ENCODE measurements at regions not wholly inside any gene's neighbourhood (a gene's known extent, or its start where the extent isn't known, plus 50 kb on each side); places are given as distances from the start of the nearest gene placed in this dataset.

DNA sequence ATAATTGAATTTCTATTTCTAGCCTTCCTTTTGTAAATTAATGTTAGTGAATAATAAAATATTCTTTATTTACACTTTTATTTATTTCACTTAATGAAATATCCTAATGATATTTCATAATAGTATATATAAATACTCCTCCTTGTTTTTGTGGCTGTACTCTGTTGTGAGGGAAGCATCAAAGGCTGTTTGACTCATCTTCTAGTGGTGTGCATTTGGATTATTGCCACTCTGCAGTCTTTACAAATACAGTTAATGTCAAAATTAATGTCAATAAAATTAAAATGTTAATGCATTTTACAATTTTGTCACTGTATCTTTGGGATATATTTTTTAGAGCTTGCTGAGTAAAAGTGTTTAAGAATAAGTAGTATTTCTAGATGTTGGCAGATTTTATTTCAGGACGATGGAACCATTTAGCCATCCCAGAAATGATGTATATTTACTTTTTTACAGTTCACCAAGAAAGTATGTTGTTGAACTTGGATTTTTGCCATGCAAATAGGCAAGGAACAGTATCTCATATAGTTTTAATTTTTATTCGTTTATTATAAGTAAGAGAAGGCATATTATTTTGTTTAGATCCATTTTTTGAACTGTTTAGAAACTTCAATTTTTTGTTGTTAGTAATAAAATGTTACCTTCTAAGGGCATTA lies 281.2 kb upstream of the SLITRK6 start:
- POLR2A ChIA-PET (ENCODE audit: partially characterized antibody): no interaction called here
- TF ChIP-seq ZNF274 (IDR thresholded peaks at IDR 0.05; ENCODE audit: borderline replicate concordance, extremely low read depth, low read length): no peak
- TF ChIP-seq KDM1A (IDR thresholded peaks at IDR 0.05; ENCODE audit: borderline replicate concordance, low read length): no peak
- no peak for TF ChIP-seq KDM4A (IDR thresholded peaks at IDR 0.05; ENCODE audit: low read depth, low read length, severe bottlenecking)
- TF ChIP-seq, protein P1, sequence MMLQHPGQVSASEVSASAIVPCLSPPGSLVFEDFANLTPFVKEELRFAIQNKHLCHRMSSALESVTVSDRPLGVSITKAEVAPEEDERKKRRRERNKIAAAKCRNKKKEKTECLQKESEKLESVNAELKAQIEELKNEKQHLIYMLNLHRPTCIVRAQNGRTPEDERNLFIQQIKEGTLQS (IDR thresholded peaks at IDR 0.05; ENCODE audit: insufficient read depth, low read depth, low read length): no peak
- no peak for TF ChIP-seq CBX8 (IDR thresholded peaks at IDR 0.05; ENCODE audit: borderline replicate concordance, low read depth, low read length)
- no peak for TF ChIP-seq CHD2 (IDR thresholded peaks at IDR 0.05; ENCODE audit: low read length)
- no peak for TF ChIP-seq SIX5 (IDR thresholded peaks at IDR 0.05; ENCODE audit: low read depth, low read length)
- TF ChIP-seq GABPA (IDR thresholded peaks at IDR 0.05; ENCODE audit: borderline replicate concordance, insufficient read depth, low read length): no peak
- TF ChIP-seq BCL11A (IDR thresholded peaks at IDR 0.05; ENCODE audit: low read depth in 2 of 2, low read length in 2 of 2): no peak
- TF ChIP-seq SP2 (IDR thresholded peaks at IDR 0.05; ENCODE audit: low read length): no peak
- no peak for TF ChIP-seq SP1 (IDR thresholded peaks at IDR 0.05; ENCODE audit: low read depth, low read length)
- no peak for TF ChIP-seq BACH1 (IDR thresholded peaks at IDR 0.05; ENCODE audit: low read length)
- no peak for TF ChIP-seq BRCA1 (IDR thresholded peaks at IDR 0.05; ENCODE audit: low read depth, low read length)
- TF ChIP-seq, protein P2, sequence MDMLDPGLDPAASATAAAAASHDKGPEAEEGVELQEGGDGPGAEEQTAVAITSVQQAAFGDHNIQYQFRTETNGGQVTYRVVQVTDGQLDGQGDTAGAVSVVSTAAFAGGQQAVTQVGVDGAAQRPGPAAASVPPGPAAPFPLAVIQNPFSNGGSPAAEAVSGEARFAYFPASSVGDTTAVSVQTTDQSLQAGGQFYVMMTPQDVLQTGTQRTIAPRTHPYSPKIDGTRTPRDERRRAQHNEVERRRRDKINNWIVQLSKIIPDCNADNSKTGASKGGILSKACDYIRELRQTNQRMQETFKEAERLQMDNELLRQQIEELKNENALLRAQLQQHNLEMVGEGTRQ (IDR thresholded peaks at IDR 0.05; ENCODE audit: low read length): no peak

More for the DNA sequence above, 281.2 kb upstream of the SLITRK6 start:
- H3K9ac ChIP-seq (replicated peaks in 1 of 4; ENCODE audit: extremely low read depth in 1 of 4, low read depth in 3 of 4, low read length in 3 of 4): no peak overlapping the region
- no peak overlapping the region for H2BK20ac ChIP-seq (ENCODE audit: low read length)
- no peaks in the 10 kb centered on the region for H3K4me1 ChIP-seq (replicated peaks in 1 of 4; ENCODE audit: control insufficient read depth in 3 of 4, insufficient read depth in 4 of 4, low read length in 3 of 4)
- no peak overlapping the region for H3K4me2 ChIP-seq (ENCODE audit: insufficient read depth in 1 of 2, low read depth in 2 of 2, low read length in 2 of 2)
- DNase-seq (ENCODE audit: low read depth in 1 of 2, low spot score in 2 of 2): no peak
- H2BK15ac ChIP-seq (ENCODE audit: low read length): no peak overlapping the region
- H2AFZ ChIP-seq (ENCODE audit: low read length): no peak overlapping the region
- WGBS, 2 experiments (ENCODE audit: extremely low coverage in 1 of 2, insufficient coverage in 1 of 2, insufficient read length in 1 of 2, insufficient replicate concordance in 2 of 2, low coverage in 1 of 2, low lambda C conversion rate in 2 of 2, missing lambda C conversion rate in 1 of 2): 87% methylated on average over 2 of the region's 2 CpGs; no CpG with 5 or more reads in 1 of the 2 experiments
- no peak overlapping the region for H3K4ac ChIP-seq (replicated peaks; ENCODE audit: insufficient read length, low read depth, low read length)
- no peaks in the 10 kb centered on the region for H3K27me3 ChIP-seq (replicated peaks in 1 of 4; ENCODE audit: control insufficient read depth in 3 of 4, extremely low read depth in 1 of 4, insufficient read depth in 3 of 4, low read length in 3 of 4)
- H3K27ac ChIP-seq (ENCODE audit: low read depth, low read length): no peak overlapping the region
- H2BK5ac ChIP-seq (ENCODE audit: low read depth, low read length): no peak overlapping the region
- H3K23me2 ChIP-seq (ENCODE audit: low read depth, low read length): no peaks in the 10 kb centered on the region
- no peaks in the 10 kb centered on the region for H4K20me1 ChIP-seq (replicated peaks in 1 of 2; ENCODE audit: control insufficient read depth in 1 of 2, insufficient read depth in 2 of 2, low read length in 2 of 2)
- no peak overlapping the region for H4K8ac ChIP-seq (ENCODE audit: extremely low read depth, insufficient read depth, low read length)
- no peak overlapping the region for H3K14ac ChIP-seq (ENCODE audit: insufficient read length)
- H3K36me3 ChIP-seq (ENCODE audit: control insufficient read depth in 2 of 4, insufficient read depth in 4 of 4, low read length in 3 of 4): no peaks in the 10 kb centered on the region
- H4K5ac ChIP-seq (ENCODE audit: insufficient read length, low read depth, low read length): no peak overlapping the region
- CTCF ChIA-PET (ENCODE audit: partially characterized antibody): no interaction called here
- H3K79me1 ChIP-seq (ENCODE audit: low read depth, low read length): no peaks in the 10 kb centered on the region
- H2AK5ac ChIP-seq (ENCODE audit: low read depth, low read length): no peak overlapping the region
- H3K18ac ChIP-seq (ENCODE audit: extremely low read depth, low read length): no peak overlapping the region
- no peak overlapping the region for H3K56ac ChIP-seq (replicated peaks; ENCODE audit: insufficient read length, low read depth, low read length)
- H3K79me2 ChIP-seq (ENCODE audit: control insufficient read depth in 1 of 2, insufficient read depth in 2 of 2, low read length in 2 of 2): no peaks in the 10 kb centered on the region
- H2BK120ac ChIP-seq (replicated peaks; ENCODE audit: low read depth, low read length): no peak overlapping the region
- H4K91ac ChIP-seq (replicated peaks; ENCODE audit: insufficient read length, low read length): no peak overlapping the region
- H2BK12ac ChIP-seq (ENCODE audit: low read depth, low read length): no peak overlapping the region
- no peak for FAIRE-seq
- H3K4me3 ChIP-seq (ENCODE audit: extremely low read depth in 1 of 4, insufficient read depth in 2 of 4, low read depth in 3 of 4, low read length in 4 of 4): no peak overlapping the region
- no peaks in the 10 kb centered on the region for H3K9me3 ChIP-seq (ENCODE audit: insufficient read depth in 2 of 2, low read depth in 1 of 2, low read length in 1 of 2)
- H3K23ac ChIP-seq (ENCODE audit: insufficient read length): no peak overlapping the region
